NCI-H1105 (cell line): ENCODE measurements at regions not wholly inside any gene's neighbourhood (a gene's known extent, or its start where the extent isn't known, plus 50 kb on each side); places are given as distances from the start of the nearest gene placed in this dataset.

ENCODE experiments used
- DNase-seq: peaks from one replicate; lab custom pipeline; 2025; lab: John Stamatoyannopoulos, UW

DNA sequence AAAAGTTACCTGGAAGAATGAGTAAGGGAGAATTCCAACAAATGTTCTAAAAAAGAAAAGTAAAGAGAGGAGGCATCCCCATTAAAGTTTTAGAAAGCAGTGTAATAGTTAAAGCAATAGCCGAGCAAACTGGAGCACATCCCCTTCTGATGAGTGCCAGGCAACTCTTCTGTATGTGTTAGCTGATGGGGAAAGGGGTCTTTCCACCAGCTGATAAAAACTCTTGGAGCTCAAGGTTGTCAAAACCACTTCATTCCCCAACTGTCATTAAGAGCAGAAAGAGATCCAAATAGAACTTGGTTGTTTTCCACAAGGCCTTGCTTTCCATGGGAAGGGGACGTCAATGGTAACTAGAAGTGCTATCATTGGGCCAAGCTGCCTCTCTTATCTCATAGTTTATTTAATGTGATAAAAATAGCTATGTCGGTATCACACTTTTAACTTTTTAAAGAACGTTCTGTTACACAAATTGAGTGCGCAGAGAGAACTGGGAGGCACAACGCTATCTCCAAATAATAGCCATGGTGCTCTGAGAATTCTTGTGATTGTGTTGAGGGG is 116.9 kb downstream of the POLR2M start:
- no peak for DNase-seq

DNA sequence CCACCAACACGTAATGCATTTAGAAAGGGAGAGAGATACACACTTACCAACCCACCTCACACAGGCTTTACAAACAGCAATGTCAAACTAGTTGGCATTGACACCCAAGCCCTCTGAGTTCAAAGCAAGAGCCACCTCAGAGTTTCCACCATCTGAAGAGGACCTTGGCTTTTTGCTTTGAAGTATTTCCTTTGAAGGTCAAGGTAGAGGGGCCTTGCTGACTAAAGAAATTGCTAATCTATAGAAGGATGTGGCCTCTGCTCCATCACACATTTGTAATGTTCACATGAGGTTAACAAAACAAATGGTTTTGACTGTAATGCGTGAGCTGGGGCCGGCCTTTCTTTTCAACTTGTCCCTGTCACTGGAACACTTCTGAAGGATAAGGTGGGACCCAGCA is 117.7 kb downstream of the POLR2M start:
- DNase-seq: no peak

DNA sequence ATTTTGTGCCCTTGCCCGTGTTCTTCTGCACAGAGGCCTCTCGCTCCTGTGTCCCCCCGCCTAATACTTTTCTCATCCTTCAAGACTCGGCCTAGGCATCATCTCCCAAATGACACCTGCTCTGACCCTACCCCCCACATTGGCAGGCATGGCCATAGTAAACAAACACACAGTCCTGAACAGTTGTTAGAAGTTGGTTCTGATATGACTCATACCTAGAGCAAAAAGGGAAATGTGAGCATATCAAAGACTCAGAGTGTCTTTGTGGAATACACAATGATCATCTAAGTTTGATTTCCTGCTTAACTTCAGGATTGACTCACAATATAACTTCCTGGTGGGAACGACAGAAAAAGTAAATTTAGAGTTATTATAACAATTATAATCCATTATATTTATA is 120.5 kb downstream of the POLR2M start:
- DNase-seq: no peak

DNA sequence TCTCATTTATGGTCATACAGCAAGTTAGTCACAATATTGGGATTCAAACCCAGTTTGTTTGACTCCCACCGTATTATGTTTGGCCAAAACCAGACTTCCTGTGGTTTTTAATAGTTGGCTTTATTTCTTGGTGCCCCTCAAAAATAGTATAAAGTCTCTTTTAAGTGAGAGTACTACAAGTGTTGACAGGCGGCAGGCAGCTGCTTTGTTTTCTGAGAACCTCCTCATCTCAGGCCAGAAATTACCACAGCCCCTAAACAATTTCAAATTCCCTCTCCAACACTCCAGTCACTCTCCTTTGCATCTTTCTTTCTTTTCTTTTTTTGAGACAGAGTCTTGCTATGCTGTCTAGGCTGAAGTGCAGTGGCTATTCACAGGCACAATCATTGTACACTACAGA is 121.5 kb downstream of the POLR2M start:
- DNase-seq: no peak

DNA sequence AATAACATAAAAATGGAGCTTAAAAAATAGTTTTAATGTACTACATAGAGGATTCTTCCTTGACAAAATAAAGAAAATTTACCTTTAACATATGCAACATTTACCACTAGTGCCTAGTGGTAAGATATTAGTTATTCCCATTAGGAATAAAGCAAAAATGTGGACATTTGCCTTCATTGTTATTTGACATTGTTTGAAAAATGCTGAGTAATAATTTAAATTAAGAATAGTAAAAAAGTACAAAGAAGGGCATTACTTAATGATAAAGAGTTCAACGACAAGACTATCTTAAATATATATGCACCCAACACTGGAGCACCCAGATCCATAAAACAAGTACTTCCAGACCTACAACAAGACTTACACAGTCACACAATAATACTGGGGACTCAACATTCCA is 125.7 kb downstream of the POLR2M start:
- no peak for DNase-seq

DNA sequence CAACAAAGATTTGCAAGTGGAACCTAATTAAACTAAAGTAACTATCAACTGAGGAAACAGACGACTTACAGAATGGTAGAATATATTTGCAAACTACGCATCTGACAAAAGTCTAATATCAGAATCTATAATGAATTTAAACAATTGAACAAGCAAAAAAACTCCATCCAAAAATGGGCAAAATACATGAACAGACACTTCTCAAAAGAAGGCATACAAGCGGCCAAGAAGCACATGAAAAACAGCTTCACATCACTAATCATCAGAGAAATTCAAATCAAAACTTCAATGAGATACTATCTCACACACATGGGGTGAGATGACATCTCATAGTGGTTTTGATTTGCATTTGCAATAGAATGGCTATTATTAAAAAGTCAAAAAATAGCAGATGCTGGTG is 128.6 kb downstream of the POLR2M start:
- no peak for DNase-seq

DNA sequence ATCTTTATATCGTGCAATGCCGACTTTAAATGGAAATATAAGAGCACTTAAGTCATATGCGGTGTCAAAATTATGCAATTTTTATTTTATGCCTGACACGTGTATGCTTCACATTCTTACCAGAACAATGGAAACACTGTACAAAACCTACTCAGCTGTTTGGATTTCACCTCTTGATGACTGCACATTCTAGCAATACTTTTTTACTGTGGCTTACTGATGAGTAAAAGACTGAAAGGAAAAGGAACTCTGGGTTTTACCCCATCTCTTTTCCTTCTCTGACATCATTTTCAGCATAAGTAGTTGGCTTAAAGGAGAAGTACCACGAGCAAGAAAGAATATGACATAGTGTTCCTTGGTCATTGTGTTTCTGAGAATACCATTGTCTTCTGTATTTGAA is 142.8 kb downstream of the POLR2M start:
- DNase-seq: no peak

DNA sequence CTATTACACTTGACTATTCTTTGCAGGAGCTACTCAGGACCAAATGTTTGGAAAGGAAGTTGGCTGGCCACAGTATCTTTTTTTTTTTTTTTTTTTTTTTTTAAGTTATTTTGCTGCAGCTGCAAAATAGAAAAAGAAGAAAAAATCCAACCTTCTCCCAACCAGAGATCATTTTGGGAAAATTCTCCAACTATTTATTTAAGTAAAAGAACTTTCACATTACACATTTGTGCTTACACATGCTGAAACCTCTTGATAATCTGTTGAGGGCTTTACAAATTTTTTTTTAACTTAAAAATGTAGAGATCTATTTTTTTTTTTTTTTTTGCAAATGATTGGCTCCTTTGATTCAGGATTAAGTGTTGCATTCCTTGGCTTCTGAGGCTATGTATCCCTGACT is 148.0 kb downstream of the POLR2M start:
- DNase-seq: no peak

DNA sequence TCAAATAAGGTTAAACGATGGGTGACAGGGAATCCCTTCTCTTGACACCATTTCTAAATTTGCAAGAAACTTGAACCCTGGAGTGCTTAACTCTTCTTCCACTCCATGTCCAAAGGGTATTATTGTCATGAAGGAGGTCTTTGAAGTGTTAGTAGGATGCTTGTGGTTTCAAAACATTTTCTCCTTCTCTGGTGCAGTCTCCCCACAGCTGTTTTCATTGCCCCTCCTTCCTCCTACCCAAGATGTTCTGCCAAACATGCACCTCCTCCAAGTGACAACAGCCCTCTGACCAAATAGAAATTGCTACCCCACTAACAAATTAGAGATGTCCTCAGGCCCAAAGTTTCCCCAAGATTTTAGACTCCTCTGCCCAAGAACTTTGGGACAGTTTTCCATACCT is 151.4 kb downstream of the POLR2M start:
- DNase-seq: no peak

DNA sequence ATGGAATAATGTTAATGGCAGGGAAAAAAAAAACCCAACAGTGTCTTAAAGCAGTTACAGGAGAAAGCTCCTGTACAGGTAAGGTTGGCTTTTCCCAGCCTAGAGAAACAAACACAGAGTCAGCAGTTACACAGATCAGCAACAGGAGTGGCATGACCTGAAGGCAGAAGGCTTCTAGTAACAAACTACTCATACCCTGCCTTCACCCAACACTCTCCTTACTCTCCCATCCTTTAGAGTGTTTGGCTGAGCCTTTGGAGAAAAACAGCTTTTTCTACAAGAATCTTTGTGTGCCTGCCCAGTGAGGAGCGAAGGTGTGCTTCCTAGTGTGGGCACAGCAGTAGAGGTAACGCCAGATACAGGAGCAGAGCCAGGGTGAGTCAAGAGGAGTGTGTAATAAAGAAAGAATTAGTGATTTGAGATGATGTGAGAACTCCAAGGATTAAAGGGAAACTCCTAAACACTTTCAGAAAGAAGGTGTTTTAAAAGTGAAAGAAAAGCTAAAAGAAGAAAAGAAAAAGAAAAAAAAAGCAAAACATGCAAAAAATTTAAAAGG is 152.7 kb downstream of the POLR2M start:
- DNase-seq: no peak

DNA sequence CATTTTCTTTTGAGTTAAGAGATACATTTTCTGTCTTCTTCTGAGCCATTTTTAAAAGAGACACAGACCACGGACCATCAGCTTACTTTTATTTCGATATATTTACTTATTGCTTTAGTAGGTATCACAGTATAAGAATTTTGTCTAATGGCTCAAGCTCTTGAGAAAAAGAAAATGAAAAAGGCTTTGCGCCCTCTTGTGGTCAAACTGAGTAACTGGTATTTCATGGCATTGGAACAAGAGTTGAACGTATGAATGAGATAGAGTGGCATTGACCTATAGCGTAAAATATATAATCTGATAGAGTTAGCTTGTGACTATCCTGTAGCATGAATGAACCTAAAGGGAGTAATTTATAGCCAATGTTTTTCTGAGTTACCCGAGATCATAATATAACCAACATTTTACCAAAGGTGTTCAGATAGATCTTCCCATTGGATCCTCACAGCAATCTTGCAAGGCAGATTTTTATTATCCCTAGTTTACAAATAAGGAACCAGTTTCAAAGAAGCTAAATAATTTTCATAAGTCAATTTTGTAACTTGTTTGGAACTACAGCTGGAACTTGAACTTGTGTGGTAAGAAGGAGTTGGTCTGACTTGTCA is 154.6 kb downstream of the POLR2M start:
- peak; percentile 56 for DNase-seq

DNA sequence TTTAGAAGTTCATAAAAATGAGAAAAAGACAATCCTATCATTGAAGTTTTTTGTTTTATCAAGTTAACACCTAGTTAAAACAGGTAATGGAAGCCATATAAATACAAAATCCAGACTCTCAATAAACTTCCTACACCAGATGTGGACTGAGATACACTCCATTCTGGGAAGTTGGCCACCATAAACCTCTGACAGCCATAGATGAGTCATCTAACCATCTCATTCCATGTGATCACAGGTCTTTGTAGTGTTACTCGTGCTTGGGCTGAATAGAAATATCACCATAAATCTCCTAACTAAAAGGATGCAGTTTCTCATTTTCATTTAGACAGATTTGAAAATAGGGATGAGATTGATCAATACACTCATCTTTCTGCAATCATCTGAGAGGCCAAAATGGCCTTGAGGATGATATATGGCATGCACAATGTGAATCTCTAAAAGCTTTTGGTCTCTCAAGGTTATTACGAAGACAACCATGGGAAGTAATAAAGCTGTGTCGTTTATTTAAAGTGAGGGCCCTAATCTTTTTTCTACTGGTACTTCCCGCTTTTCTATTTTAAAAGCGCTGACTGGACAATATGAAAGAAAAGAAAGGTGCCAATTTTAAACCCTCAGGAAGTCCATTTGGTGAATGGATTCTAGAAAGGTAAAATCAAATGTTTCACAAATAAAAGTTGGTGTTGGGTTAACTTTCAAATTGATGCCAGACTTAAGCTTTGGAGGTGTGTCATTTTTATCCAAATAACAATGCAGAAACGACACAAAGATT is 155.5 kb downstream of the POLR2M start:
- no peak for DNase-seq

DNA sequence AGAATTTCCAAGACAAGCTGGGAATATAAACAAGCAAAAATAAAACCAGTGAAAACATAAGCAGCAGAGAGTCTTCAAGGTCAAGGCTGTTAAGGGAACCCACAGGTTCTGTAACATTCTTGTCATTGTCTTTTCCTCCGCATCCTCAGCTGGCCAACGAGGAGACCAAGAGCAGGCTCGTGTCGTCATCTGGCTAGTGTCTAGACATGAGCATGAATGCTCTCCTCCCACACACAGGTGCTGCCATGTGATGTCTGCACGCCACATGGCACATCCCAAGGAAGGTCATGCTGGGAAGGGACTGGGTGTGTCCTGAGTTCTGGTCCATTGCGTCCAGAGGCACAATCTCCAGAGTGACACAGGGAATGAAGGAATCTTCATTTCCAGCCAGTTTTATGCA is 156.2 kb downstream of the POLR2M start:
- DNase-seq: no peak

DNA sequence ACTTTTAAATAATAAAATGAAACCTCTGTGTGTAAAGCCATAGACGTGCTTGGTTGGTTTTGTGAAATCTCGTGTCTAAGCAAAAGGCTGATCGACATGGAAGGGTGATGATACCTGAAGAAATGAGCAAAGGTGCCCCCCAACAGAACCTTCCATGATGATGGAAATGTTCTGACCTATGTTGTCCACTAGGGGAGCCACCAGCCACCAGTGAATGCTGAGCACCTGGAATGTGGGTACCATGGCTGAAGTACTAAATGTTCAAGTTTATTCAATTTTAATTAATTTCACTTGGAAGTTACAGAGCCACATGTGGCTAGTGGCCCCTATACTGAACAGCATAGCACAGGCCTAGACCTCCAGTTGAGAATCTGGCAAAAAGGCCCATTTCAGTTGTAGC is 158.8 kb downstream of the POLR2M start:
- no peak for DNase-seq

DNA sequence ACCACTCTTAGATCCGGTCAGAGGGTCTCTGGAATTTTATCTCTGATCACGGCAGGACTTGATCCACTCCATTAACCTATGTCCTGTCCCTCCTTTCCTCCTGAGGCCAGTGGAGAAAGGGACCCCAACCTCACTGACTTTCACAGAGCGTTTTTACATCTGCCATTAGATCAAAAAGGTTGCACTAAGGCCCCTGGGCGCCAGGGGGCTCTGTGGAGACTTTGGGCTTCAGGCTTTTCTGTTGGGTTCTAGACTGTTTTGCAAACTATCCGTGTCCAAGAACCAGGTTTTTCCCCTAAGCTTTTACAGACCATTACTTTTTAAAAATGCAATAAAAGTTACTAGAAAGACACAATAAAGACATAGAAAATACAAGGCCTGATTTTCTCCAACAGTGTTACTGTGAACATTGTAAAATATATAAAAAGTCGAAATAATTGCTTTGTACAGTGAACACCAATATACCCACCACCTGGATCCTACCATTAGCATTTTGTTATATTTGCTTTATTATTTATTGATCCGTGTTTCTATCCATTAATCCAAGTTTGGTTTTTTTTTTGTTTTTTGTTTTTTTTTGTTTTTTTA is 159.7 kb downstream of the POLR2M start:
- DNase-seq: peak; percentile 72

DNA sequence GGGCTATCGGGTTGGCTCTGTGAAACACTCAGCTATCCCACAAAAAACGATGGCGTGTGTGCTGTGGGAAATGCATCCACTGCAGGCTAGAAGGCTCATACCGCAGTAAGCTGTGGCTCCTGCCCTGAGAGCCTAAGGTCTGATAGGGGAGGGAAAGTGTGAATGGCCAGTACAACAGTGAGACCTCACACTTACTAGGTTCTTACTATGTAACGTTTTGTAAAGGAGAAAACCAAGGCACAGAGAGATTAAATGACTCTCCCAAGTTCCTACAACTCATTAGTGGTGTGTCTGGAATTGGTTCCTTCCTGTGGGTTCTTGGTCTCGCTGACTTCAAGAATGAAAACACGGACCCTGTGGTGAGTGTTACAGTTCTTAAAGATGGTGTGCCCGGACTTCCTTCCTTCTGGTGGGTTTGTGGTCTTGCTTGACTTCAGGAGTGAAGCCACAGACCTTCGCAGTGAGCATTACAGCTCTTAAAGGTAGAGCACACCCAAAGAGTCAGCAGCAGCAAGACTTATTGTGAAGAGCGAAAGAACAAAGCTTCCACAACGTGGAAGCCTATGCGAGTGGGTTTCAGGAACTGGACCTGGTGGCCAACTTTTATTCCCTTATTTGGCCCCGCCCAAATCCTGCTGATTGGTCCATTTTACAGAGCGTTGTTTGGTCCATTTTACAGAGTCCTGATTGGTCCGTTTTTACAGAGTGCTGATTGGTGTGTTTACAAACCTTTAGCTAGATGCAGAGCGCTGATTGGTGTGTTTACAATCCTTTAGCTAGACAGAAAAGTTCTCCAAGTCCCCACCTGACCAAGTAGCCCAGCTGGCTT is 161.7 kb downstream of the POLR2M start:
- DNase-seq: no peak

DNA sequence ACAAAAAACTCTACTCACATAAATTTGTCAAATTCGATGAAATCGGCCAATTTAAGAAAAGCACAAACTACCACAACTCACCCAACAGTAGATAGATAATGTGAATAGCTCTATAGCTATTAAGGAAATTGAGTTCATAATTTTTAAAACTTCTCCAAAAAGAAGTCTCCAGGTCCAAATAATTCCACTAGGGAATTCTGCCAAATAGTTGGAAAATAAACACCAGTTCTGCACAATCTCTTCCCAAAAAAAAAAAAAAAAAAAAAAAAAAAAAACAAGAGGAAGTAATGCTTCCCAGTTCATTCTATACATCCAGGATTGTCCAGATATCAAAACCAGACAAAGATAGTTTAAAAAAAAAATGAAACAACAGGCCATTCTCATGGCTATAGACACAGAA is 164.2 kb downstream of the POLR2M start:
- no peak for DNase-seq

DNA sequence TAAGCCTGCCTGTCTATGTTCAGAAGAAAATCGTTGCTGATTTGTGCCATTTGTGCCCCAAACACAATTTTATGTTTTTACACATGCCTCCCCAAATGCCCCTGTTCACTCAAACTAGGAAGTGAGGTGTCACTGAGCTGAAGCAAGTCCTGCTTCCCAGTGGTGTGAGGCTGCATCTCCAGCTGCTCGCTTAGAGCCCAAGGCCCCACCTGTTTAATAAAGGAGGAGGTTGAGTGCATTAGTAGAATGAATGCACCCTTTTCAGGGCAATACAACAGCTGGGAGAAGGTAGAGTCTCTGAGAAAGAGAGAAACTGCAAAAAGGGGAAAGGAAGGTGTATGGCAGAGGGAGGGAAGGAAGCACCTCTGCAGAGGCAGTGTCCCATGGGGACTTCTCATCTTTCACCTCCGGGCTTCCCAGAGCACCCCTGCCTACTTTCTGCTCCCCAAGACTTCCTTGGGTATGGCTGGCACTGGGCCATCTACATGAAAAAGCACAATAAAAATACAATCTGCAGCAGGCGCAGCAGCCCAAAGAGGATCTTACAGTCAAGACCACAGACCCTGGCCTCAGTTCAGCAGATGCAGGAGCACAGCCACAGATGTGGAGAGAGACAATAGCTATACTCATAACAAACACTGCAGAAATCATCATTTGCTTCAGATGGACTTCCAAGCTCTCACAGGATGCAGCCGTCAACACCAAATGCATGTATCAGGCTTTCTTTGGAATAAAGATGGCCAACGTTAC is 165.9 kb downstream of the POLR2M start:
- DNase-seq: no peak

DNA sequence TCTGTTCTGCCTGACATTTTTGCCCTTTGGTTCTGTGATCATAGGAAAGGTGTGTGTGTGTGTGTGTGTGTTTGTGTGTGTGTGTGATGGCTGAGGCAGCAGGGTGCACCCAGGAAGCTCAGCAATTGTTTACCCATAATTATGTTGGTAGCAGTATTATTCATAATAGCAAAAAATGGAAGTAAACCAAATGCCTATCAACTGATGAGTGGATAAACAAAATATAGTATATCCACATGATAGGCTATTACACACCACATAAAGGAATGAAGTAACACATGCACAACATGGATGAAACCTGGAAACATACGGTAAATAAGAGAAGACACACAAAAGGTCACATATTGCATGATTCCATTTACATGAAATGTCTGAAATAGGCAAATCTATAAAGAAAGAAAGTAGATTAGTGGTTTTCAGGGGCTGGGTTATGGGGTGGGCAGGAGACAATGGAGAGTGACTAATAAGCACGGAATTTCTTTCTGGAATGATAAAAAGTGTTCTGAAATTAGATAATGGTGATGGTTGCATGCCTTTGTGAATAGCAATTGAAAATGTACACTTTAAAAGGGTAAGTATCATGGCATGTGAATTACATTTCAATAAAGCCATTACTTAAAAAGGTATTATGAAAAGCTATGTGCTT is 167.2 kb downstream of the POLR2M start:
- no peak for DNase-seq

DNA sequence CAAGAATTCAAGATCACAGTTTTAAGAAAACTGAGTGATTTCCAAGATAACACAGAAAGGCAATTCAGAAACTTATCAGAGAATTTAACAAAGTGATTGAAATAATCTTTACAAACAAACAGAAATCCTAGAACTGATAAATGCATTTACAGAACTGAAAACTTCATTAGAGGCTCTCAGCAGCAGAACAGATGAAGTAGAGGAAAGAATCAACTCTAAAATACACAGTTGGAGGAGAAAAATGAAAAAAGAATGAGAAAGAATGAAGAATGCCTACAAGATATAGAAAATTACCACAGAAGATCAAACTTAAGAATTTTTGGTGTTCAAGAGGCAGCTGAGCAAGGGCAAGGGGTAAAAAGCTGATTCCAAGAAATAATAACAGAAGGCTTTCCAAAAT is 168.8 kb downstream of the POLR2M start:
- DNase-seq: no peak

DNA sequence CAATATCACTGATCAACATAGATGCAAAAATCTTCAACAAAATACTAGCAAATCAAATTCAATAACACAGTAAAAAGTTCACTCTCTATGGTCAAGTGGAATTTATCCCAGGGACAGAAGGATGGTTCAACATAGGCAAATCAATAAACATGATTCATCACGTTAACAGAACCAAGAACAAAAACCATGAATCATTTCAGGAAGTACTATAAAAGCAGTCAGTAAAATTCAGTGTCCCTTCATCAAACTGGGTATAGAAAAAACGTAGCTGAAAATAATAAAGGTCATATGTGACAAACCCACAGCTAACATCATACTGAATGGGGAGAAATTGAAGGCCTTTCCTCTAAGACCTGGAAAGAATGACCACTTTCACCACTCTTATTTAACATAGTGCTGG is 172.1 kb downstream of the POLR2M start:
- no peak for DNase-seq
